SK-N-SH (cell line): ENCODE measurements at regions not wholly inside any gene's neighbourhood (a gene's known extent, or its start where the extent isn't known, plus 50 kb on each side); places are given as distances from the start of the nearest gene placed in this dataset.

Experiments
- CTCF ChIP-seq: fragments of 200-600 bp; sonication (generic); IDR thresholded peaks from 2 replicates; pipeline ENCODE4 v1.6.1; 2017; ENCODE audit warnings: antibody characterized with exemption, mild to moderate bottlenecking, moderate library complexity
- EP300 ChIP-seq, 2 experiments: IDR thresholded peaks; 2 replicates each; pipeline versions ENCODE4 v1.4.0 to v1.6.1; 2012; ENCODE audit warnings: borderline replicate concordance in 1 of 2, low read depth in 1 of 2, low read length in 1 of 2
- GABPA ChIP-seq: IDR thresholded peaks from 2 replicates; pipeline ENCODE4 v1.4.0; 2012; ENCODE audit warnings: low read depth, mild to moderate bottlenecking
- GATA2 ChIP-seq: sonication (generic); formaldehyde crosslinking; IDR thresholded peaks from 2 replicates; pipeline ENCODE4 v1.5.0; 2020; ENCODE audit warnings: mild to moderate bottlenecking, missing genetic modification reagents
- MAX ChIP-seq: IDR thresholded peaks from 2 replicates; pipeline ENCODE4 v1.4.0; 2012; ENCODE audit warnings: low read depth
- MXI1 ChIP-seq: IDR thresholded peaks from 2 replicates; pipeline ENCODE4 v1.6.1; 2012; ENCODE audit warnings: mild to moderate bottlenecking, low read depth, low read length, improper control_type of control experiment
- PBX3 ChIP-seq: IDR thresholded peaks from 2 replicates; pipeline ENCODE4; 2012
- POLR2AphosphoS5 ChIP-seq: IDR thresholded peaks from 2 replicates; pipeline ENCODE4 v1.6.1; 2012; ENCODE audit warnings: low read depth, low read length
- REST ChIP-seq: IDR thresholded peaks from 2 replicates; pipeline ENCODE4 v1.6.1; 2012; ENCODE audit warnings: mild to moderate bottlenecking, low read depth, low read length, moderate library complexity
- SMC3 ChIP-seq: IDR thresholded peaks from 2 replicates; pipeline ENCODE4 v1.6.1; 2012; ENCODE audit warnings: low read depth, low read length, improper control_type of control experiment
- YY1 ChIP-seq: IDR thresholded peaks from 2 replicates; pipeline ENCODE4 v1.4.0; 2012; ENCODE audit warnings: low read depth, mild to moderate bottlenecking

- TF ChIP-seq EP300 (IDR thresholded peaks at IDR 0.05; ENCODE audit: borderline replicate concordance in 1 of 2, low read depth in 1 of 2, low read length in 1 of 2) (no peak), GATA2 (CRISPR knock-in tag) (no peak), SMC3 (no peak), MXI1 (no peak), CTCF (no peak), REST (no peak), POLR2AphosphoS5 (no peak), YY1 (no peak), MAX (no peak), GABPA (no peak), PBX3 (no peak)
These were observed 846.7 kb downstream of the NXPH1 start for GRCh38 chr7:9280088-9280487.
